Ectodermal cell (in vitro differentiated cells): ENCODE measurements at regions not wholly inside any gene's neighbourhood (a gene's known extent, or its start where the extent isn't known, plus 50 kb on each side); places are given as distances from the start of the nearest gene placed in this dataset.

ENCODE experiments used
- H3K27ac ChIP-seq: 2 replicates; pipeline ENCODE4 v1.7.0; 2013; ENCODE audit warnings: mild to moderate bottlenecking, low read depth, low read length; ENCODE audit not compliant: insufficient read depth, poor library complexity, severe bottlenecking
- H3K27me3 ChIP-seq: 2 replicates; pipeline ENCODE4 v1.7.0; 2013; ENCODE audit warnings: mild to moderate bottlenecking, low read length; ENCODE audit not compliant: insufficient read depth, control insufficient read depth, poor library complexity, severe bottlenecking
- H3K36me3 ChIP-seq: one replicate; pipeline ENCODE4 v1.7.0; 2013; ENCODE audit warnings: low read length; ENCODE audit not compliant: control insufficient read depth, insufficient read depth
- H3K4me1 ChIP-seq: one replicate; pipeline ENCODE4 v1.7.0; 2013; ENCODE audit warnings: low read length; ENCODE audit not compliant: control insufficient read depth, insufficient read depth
- H3K4me3 ChIP-seq: 2 replicates; pipeline ENCODE4 v1.7.0; 2013; ENCODE audit warnings: low read depth, low read length, control low read depth; ENCODE audit not compliant: insufficient read depth
- H3K9me3 ChIP-seq: 2 replicates; pipeline ENCODE4 v1.7.0; 2013; ENCODE audit warnings: mild to moderate bottlenecking, low read length, moderate library complexity; ENCODE audit not compliant: control insufficient read depth
- WGBS, 2 experiments: methylation state at CpG; one replicate each; pipeline ENCODE4 v1.1.7; 2013; ENCODE audit warnings: missing lambda C conversion rate in 2 of 2; 5-methylcytosine and 5-hydroxymethylcytosine counted together

- H3K9me3 ChIP-seq, result no peaks in the 10 kb centered on the region
- no peak overlapping the region for H3K27ac ChIP-seq
- 50 to 81% methylated on average over 1 to 3 of the region's 3 CpGs for WGBS, 2 experiments
- peaks cover 3% of the 10 kb centered on the region for H3K4me1 ChIP-seq
- H3K27me3 ChIP-seq, result no peaks in the 10 kb centered on the region
- H3K36me3 ChIP-seq, result no peaks in the 10 kb centered on the region
- no peak overlapping the region for H3K4me3 ChIP-seq
Measured at GRCh38 chr11:122270535-122270934, 154.5 kb upstream of the BLID start.

- no peaks in the 10 kb centered on the region for H3K9me3 ChIP-seq
- no peak overlapping the region for H3K27ac ChIP-seq
- H3K4me3 ChIP-seq, result no peak overlapping the region
- H3K4me1 ChIP-seq, result peaks cover 3% of the 10 kb centered on the region
- 87 to 91% methylated on average over 4 of the region's 4 CpGs for WGBS, 2 experiments
- H3K36me3 ChIP-seq, result no peaks in the 10 kb centered on the region
- no peaks in the 10 kb centered on the region for H3K27me3 ChIP-seq
Measured at GRCh38 chr11:122269824-122270223, 153.8 kb upstream of the BLID start.

- 89 to 92% methylated on average over 4 to 6 of the region's 6 CpGs for WGBS, 2 experiments
- no peak overlapping the region for H3K4me3 ChIP-seq
- no peaks in the 10 kb centered on the region for H3K9me3 ChIP-seq
- no peaks in the 10 kb centered on the region for H3K36me3 ChIP-seq
- no peak overlapping the region for H3K27ac ChIP-seq
- peaks cover 3% of the 10 kb centered on the region for H3K4me1 ChIP-seq
- H3K27me3 ChIP-seq, result no peaks in the 10 kb centered on the region
Measured at GRCh38 chr11:122268601-122269130, 152.7 kb upstream of the BLID start.

- whole genome bisulfite sequencing, 2 experiments, result 70 to 75% methylated on average over 2 of the region's 2 CpGs
- Histone ChIP-seq H3K4me1 (peaks cover 3% of the 10 kb centered on the region), H3K36me3 (no peaks in the 10 kb centered on the region), H3K27me3 (no peaks in the 10 kb centered on the region), H3K4me3 (no peak overlapping the region), H3K9me3 (no peaks in the 10 kb centered on the region), H3K27ac (no peak overlapping the region)
Measured at GRCh38 chr11:122267602-122268001, 151.6 kb upstream of the BLID start.

GRCh38 chr11:122265981-122266380, 150.0 kb upstream of the BLID start:
- Histone ChIP-seq H3K27me3 (no peaks in the 10 kb centered on the region), H3K4me1 (peaks cover 3% of the 10 kb centered on the region), H3K9me3 (no peaks in the 10 kb centered on the region), H3K27ac (no peak overlapping the region), H3K36me3 (no peaks in the 10 kb centered on the region), H3K4me3 (no peak overlapping the region)
- WGBS, 2 experiments, result 94 to 100% methylated on average over 1 to 2 of the region's 2 CpGs

GRCh38 chr11:122264121-122264520, 148.1 kb upstream of the BLID start:
- H3K36me3 ChIP-seq, result no peaks in the 10 kb centered on the region
- H3K4me3 ChIP-seq, result no peak overlapping the region
- no peaks in the 10 kb centered on the region for H3K4me1 ChIP-seq
- no peaks in the 10 kb centered on the region for H3K27me3 ChIP-seq
- WGBS, 2 experiments, result 95% methylated on average over 4 of the region's 4 CpGs
- no peaks in the 10 kb centered on the region for H3K9me3 ChIP-seq
- no peak overlapping the region for H3K27ac ChIP-seq

GRCh38 chr11:122261546-122261945, 145.5 kb upstream of the BLID start:
- no peaks in the 10 kb centered on the region for H3K27me3 ChIP-seq
- H3K27ac ChIP-seq, result no peak overlapping the region
- no peak overlapping the region for H3K4me3 ChIP-seq
- WGBS, 2 experiments, result 90 to 95% methylated on average over 2 to 3 of the region's 4 CpGs
- H3K36me3 ChIP-seq, result no peaks in the 10 kb centered on the region
- no peaks in the 10 kb centered on the region for H3K9me3 ChIP-seq
- H3K4me1 ChIP-seq, result no peaks in the 10 kb centered on the region

GRCh38 chr11:122259195-122259821, 143.3 kb upstream of the BLID start:
- no peaks in the 10 kb centered on the region for H3K36me3 ChIP-seq
- no peaks in the 10 kb centered on the region for H3K4me1 ChIP-seq
- H3K27me3 ChIP-seq, result no peaks in the 10 kb centered on the region
- H3K9me3 ChIP-seq, result no peaks in the 10 kb centered on the region
- H3K27ac ChIP-seq, result no peak overlapping the region
- H3K4me3 ChIP-seq, result no peak overlapping the region
- WGBS, 2 experiments, result 93 to 96% methylated on average over 5 to 7 of the region's 7 CpGs

- no peaks in the 10 kb centered on the region for H3K27me3 ChIP-seq
- WGBS, 2 experiments, result 71 to 79% methylated on average over 1 of the region's 1 CpG
- H3K4me1 ChIP-seq, result peaks cover 2% of the 10 kb centered on the region
- no peaks in the 10 kb centered on the region for H3K9me3 ChIP-seq
- no peaks in the 10 kb centered on the region for H3K36me3 ChIP-seq
- H3K4me3 ChIP-seq, result no peak overlapping the region
- no peak overlapping the region for H3K27ac ChIP-seq
Measured at GRCh38 chr11:122258446-122259194, 142.6 kb upstream of the BLID start.

- Histone ChIP-seq H3K36me3 (no peaks in the 10 kb centered on the region), H3K9me3 (no peaks in the 10 kb centered on the region), H3K4me3 (no peak overlapping the region), H3K27me3 (no peaks in the 10 kb centered on the region), H3K27ac (no peak overlapping the region), H3K4me1 (peaks cover 4% of the 10 kb centered on the region)
- 29 to 32% methylated on average over 4 of the region's 4 CpGs for WGBS, 2 experiments
Measured at GRCh38 chr11:122253589-122254231, 137.7 kb upstream of the BLID start.
